Muscle layer of duodenum (tissue), 2 donors: ENCODE measurements at regions not wholly inside any gene's neighbourhood (a gene's known extent, or its start where the extent isn't known, plus 50 kb on each side); places are given as distances from the start of the nearest gene placed in this dataset.

Experiments
- H3K27ac ChIP-seq: one replicate; pipeline ENCODE4 v1.7.0; 2013; ENCODE audit warnings: mild to moderate bottlenecking, low read length
- H3K27me3 ChIP-seq: one replicate; pipeline ENCODE4 v1.7.0; 2013; ENCODE audit warnings: low read depth, mild to moderate bottlenecking, control low read depth, low read length
- H3K36me3 ChIP-seq, 2 donors: one replicate each; pipeline ENCODE4 v1.7.0; 2013; ENCODE audit warnings: low read length in 2 of 2, control low read depth in 1 of 2, mild to moderate bottlenecking in 1 of 2; ENCODE audit not compliant: insufficient read depth in 2 of 2, control insufficient read depth in 1 of 2
- H3K4me1 ChIP-seq, 2 donors: one replicate each; pipeline ENCODE4 v1.7.0; 2013; ENCODE audit warnings: low read length in 2 of 2, mild to moderate bottlenecking in 2 of 2, control low read depth in 1 of 2, moderate library complexity in 1 of 2; ENCODE audit not compliant: insufficient read depth in 2 of 2, control insufficient read depth in 1 of 2
- H3K4me3 ChIP-seq, 2 donors: one replicate each; pipeline ENCODE4 v1.7.0; 2013; ENCODE audit warnings: low read length in 2 of 2, low read depth in 1 of 2, mild to moderate bottlenecking in 1 of 2
- H3K9me3 ChIP-seq, 2 donors: one replicate each; pipeline ENCODE4 v1.7.0; 2013; ENCODE audit warnings: low read length in 2 of 2, control low read depth in 1 of 2, mild to moderate bottlenecking in 1 of 2; ENCODE audit not compliant: control insufficient read depth in 1 of 2
- donor health status: healthy.

GRCh38 chr22:44442186-44442815 lies 55.7 kb downstream of the RTL6 start:
- Histone ChIP-seq H3K36me3 (no peaks in the 10 kb centered on the region), H3K27ac (no peak overlapping the region), H3K4me1 (no peaks in the 10 kb centered on the region), H3K27me3 (no peaks in the 10 kb centered on the region), H3K4me3 (no peak overlapping the region), H3K9me3 (peaks cover 0 to 6% of the 10 kb centered on the region in 2 donors)

- no peaks in the 10 kb centered on the region for H3K4me1 ChIP-seq
- H3K9me3 ChIP-seq, result peaks cover 0 to 5% of the 10 kb centered on the region in 2 donors
- H3K36me3 ChIP-seq, result no peaks in the 10 kb centered on the region
- H3K4me3 ChIP-seq, result no peak overlapping the region
- no peaks in the 10 kb centered on the region for H3K27me3 ChIP-seq
- no peak overlapping the region for H3K27ac ChIP-seq
Observed at GRCh38 chr22:44441401-44442185, 56.4 kb downstream of the RTL6 start.

- H3K36me3 ChIP-seq, result no peaks in the 10 kb centered on the region
- H3K9me3 ChIP-seq, result no peaks in the 10 kb centered on the region
- no peak overlapping the region for H3K4me3 ChIP-seq
- no peaks in the 10 kb centered on the region for H3K4me1 ChIP-seq
- no peak overlapping the region for H3K27ac ChIP-seq
- no peaks in the 10 kb centered on the region for H3K27me3 ChIP-seq
Observed at GRCh38 chr22:44440224-44441160, 57.5 kb downstream of the RTL6 start.

- H3K4me1 ChIP-seq, result no peaks in the 10 kb centered on the region
- no peaks in the 10 kb centered on the region for H3K27me3 ChIP-seq
- no peaks in the 10 kb centered on the region for H3K9me3 ChIP-seq
- H3K27ac ChIP-seq, result no peak overlapping the region
- H3K4me3 ChIP-seq, result no peak overlapping the region
- H3K36me3 ChIP-seq, result no peaks in the 10 kb centered on the region
Observed at GRCh38 chr22:44439356-44440223, 58.4 kb downstream of the RTL6 start.

- H3K27ac ChIP-seq, result no peak overlapping the region
Observed at GRCh38 chr22:44438481-44439131, 59.4 kb downstream of the RTL6 start.

GRCh38 chr22:44438056-44438455 lies 60.0 kb downstream of the RTL6 start:
- Histone ChIP-seq H3K4me1 (no peaks in the 10 kb centered on the region), H3K4me3 (no peak overlapping the region), H3K36me3 (no peaks in the 10 kb centered on the region), H3K27ac (no peak overlapping the region), H3K27me3 (no peaks in the 10 kb centered on the region), H3K9me3 (no peaks in the 10 kb centered on the region)

More at GRCh38 chr22:44438481-44439131, 59.4 kb downstream of the RTL6 start:
- no peak overlapping the region for H3K4me3 ChIP-seq
- H3K36me3 ChIP-seq, result no peaks in the 10 kb centered on the region
- no peaks in the 10 kb centered on the region for H3K27me3 ChIP-seq
- H3K4me1 ChIP-seq, result no peaks in the 10 kb centered on the region
- H3K9me3 ChIP-seq, result no peaks in the 10 kb centered on the region

- H3K27me3 ChIP-seq, result no peaks in the 10 kb centered on the region
- H3K4me1 ChIP-seq, result no peaks in the 10 kb centered on the region
- no peak overlapping the region for H3K27ac ChIP-seq
- no peaks in the 10 kb centered on the region for H3K9me3 ChIP-seq
- no peaks in the 10 kb centered on the region for H3K36me3 ChIP-seq
- H3K4me3 ChIP-seq, result no peak overlapping the region
Observed at GRCh38 chr22:44437216-44438055, 60.6 kb downstream of the RTL6 start.

- no peaks in the 10 kb centered on the region for H3K9me3 ChIP-seq
- H3K27ac ChIP-seq, result no peak overlapping the region
- H3K27me3 ChIP-seq, result no peaks in the 10 kb centered on the region
- H3K4me1 ChIP-seq, result no peaks in the 10 kb centered on the region
- no peaks in the 10 kb centered on the region for H3K36me3 ChIP-seq
- no peak overlapping the region for H3K4me3 ChIP-seq
Observed at GRCh38 chr22:44436736-44437135, 61.3 kb downstream of the RTL6 start.

GRCh38 chr22:44431256-44431655 lies 66.8 kb downstream of the RTL6 start:
- no peak overlapping the region for H3K27ac ChIP-seq
- no peak overlapping the region for H3K4me3 ChIP-seq
- H3K36me3 ChIP-seq, result no peaks in the 10 kb centered on the region
- H3K9me3 ChIP-seq, result no peaks in the 10 kb centered on the region
- peaks cover 0 to 6% of the 10 kb centered on the region in 2 donors for H3K4me1 ChIP-seq
- no peaks in the 10 kb centered on the region for H3K27me3 ChIP-seq

GRCh38 chr22:44430716-44431115 lies 67.3 kb downstream of the RTL6 start:
- no peaks in the 10 kb centered on the region for H3K36me3 ChIP-seq
- H3K4me3 ChIP-seq, result no peak overlapping the region
- H3K27ac ChIP-seq, result no peak overlapping the region
- H3K27me3 ChIP-seq, result no peaks in the 10 kb centered on the region
- no peaks in the 10 kb centered on the region for H3K9me3 ChIP-seq
- H3K4me1 ChIP-seq, result peaks cover 0 to 6% of the 10 kb centered on the region in 2 donors
